ENCODE measurements at regions not wholly inside any gene's neighbourhood (a gene's known extent, or its start where the extent isn't known, plus 50 kb on each side); places are given as distances from the start of the nearest gene placed in this dataset.

GRCh38 chr11:41917900-41918299, 458.4 kb upstream of the LRRC4C start:
- H3K9me3 Mint-ChIP-seq = peaks cover 37% of the 10 kb centered on the region

GRCh38 chr11:41920374-41920773, 460.9 kb upstream of the LRRC4C start:
- H3K27me3 Mint-ChIP-seq (ENCODE audit: insufficient read depth) = no peaks in the 10 kb centered on the region
- H3K4me1 Mint-ChIP-seq (ENCODE audit: low read depth) = no peaks in the 10 kb centered on the region
- peaks cover 41% of the 10 kb centered on the region for H3K9me3 Mint-ChIP-seq
- intact Hi-C loops (cut with micrococcal nuclease) = no loop called here
- no peak overlapping the region for H3K4me3 Mint-ChIP-seq
- no peak overlapping the region for H3K27ac Mint-ChIP-seq
- H3K36me3 Mint-ChIP-seq (ENCODE audit: low read depth) = no peaks in the 10 kb centered on the region
- DNase-seq (ENCODE audit: low spot score) = no peak

More at GRCh38 chr11:41917900-41918299, 458.4 kb upstream of the LRRC4C start:
- no peaks in the 10 kb centered on the region for H3K4me1 Mint-ChIP-seq (ENCODE audit: low read depth)
- H3K4me3 Mint-ChIP-seq = no peak overlapping the region
- intact Hi-C loops (cut with micrococcal nuclease) = no loop called here
- no peaks in the 10 kb centered on the region for H3K27me3 Mint-ChIP-seq (ENCODE audit: insufficient read depth)
- H3K36me3 Mint-ChIP-seq (ENCODE audit: low read depth) = no peaks in the 10 kb centered on the region
- DNase-seq (ENCODE audit: low spot score) = no peak
- H3K27ac Mint-ChIP-seq = no peak overlapping the region

GRCh38 chr11:41921746-41922390, 462.4 kb upstream of the LRRC4C start:
- peaks cover 36% of the 10 kb centered on the region for H3K9me3 Mint-ChIP-seq
- no peaks in the 10 kb centered on the region for H3K27me3 Mint-ChIP-seq (ENCODE audit: insufficient read depth)
- H3K4me3 Mint-ChIP-seq = no peak overlapping the region
- no peak for DNase-seq (ENCODE audit: low spot score)
- H3K4me1 Mint-ChIP-seq (ENCODE audit: low read depth) = no peaks in the 10 kb centered on the region
- no peaks in the 10 kb centered on the region for H3K36me3 Mint-ChIP-seq (ENCODE audit: low read depth)
- intact Hi-C loops (cut with micrococcal nuclease) = no loop called here
- no peak overlapping the region for H3K27ac Mint-ChIP-seq

- intact Hi-C loops (cut with micrococcal nuclease) = no loop called here
These were observed 466.9 kb upstream of the LRRC4C start for GRCh38 chr11:41926339-41926738.

GRCh38 chr11:41935241-41935640, 475.8 kb upstream of the LRRC4C start:
- intact Hi-C loops (cut with micrococcal nuclease) = no loop called here
- H3K9me3 Mint-ChIP-seq = peaks cover 15% of the 10 kb centered on the region
- no peaks in the 10 kb centered on the region for H3K36me3 Mint-ChIP-seq (ENCODE audit: low read depth)
- H3K27me3 Mint-ChIP-seq (ENCODE audit: insufficient read depth) = no peaks in the 10 kb centered on the region
- DNase-seq (ENCODE audit: low spot score) = no peak
- H3K27ac Mint-ChIP-seq = no peak overlapping the region
- no peaks in the 10 kb centered on the region for H3K4me1 Mint-ChIP-seq (ENCODE audit: low read depth)
- no peak overlapping the region for H3K4me3 Mint-ChIP-seq

More at GRCh38 chr11:41926339-41926738, 466.9 kb upstream of the LRRC4C start:
- Mint-ChIP-seq H3K4me3 (no peak overlapping the region), H3K36me3 (ENCODE audit: low read depth) (no peaks in the 10 kb centered on the region), H3K4me1 (ENCODE audit: low read depth) (no peaks in the 10 kb centered on the region), H3K27me3 (ENCODE audit: insufficient read depth) (no peaks in the 10 kb centered on the region), H3K9me3 (peaks cover 24% of the 10 kb centered on the region), H3K27ac (no peak overlapping the region)
- no peak for DNase-seq (ENCODE audit: low spot score)

GRCh38 chr11:41935795-41936194, 476.3 kb upstream of the LRRC4C start:
- DNase-seq (ENCODE audit: low spot score) = no peak
- peaks cover 13% of the 10 kb centered on the region for H3K9me3 Mint-ChIP-seq
- no peaks in the 10 kb centered on the region for H3K27me3 Mint-ChIP-seq (ENCODE audit: insufficient read depth)
- H3K36me3 Mint-ChIP-seq (ENCODE audit: low read depth) = no peaks in the 10 kb centered on the region
- intact Hi-C loops (cut with micrococcal nuclease) = no loop called here
- H3K27ac Mint-ChIP-seq = no peak overlapping the region
- H3K4me3 Mint-ChIP-seq = no peak overlapping the region
- H3K4me1 Mint-ChIP-seq (ENCODE audit: low read depth) = no peaks in the 10 kb centered on the region

- no peak for DNase-seq (ENCODE audit: low spot score)
- H3K9me3 Mint-ChIP-seq = peaks cover 24% of the 10 kb centered on the region
- H3K27ac Mint-ChIP-seq = no peak overlapping the region
- no peak overlapping the region for H3K4me3 Mint-ChIP-seq
- no peaks in the 10 kb centered on the region for H3K4me1 Mint-ChIP-seq (ENCODE audit: low read depth)
- intact Hi-C loops (cut with micrococcal nuclease) = no loop called here
- no peaks in the 10 kb centered on the region for H3K36me3 Mint-ChIP-seq (ENCODE audit: low read depth)
- no peaks in the 10 kb centered on the region for H3K27me3 Mint-ChIP-seq (ENCODE audit: insufficient read depth)
These were observed 484.2 kb upstream of the LRRC4C start for GRCh38 chr11:41943656-41944055.

- intact Hi-C loops (cut with micrococcal nuclease) = no loop called here
- H3K4me3 Mint-ChIP-seq = no peak overlapping the region
- no peak for DNase-seq (ENCODE audit: low spot score)
- H3K9me3 Mint-ChIP-seq = peaks cover 28% of the 10 kb centered on the region
- no peak overlapping the region for H3K27ac Mint-ChIP-seq
- no peaks in the 10 kb centered on the region for H3K27me3 Mint-ChIP-seq (ENCODE audit: insufficient read depth)
- no peaks in the 10 kb centered on the region for H3K4me1 Mint-ChIP-seq (ENCODE audit: low read depth)
- no peaks in the 10 kb centered on the region for H3K36me3 Mint-ChIP-seq (ENCODE audit: low read depth)
These were observed 487.9 kb upstream of the LRRC4C start for GRCh38 chr11:41947392-41947791.

GRCh38 chr11:41950470-41951143, 491.2 kb upstream of the LRRC4C start:
- intact Hi-C loops (cut with micrococcal nuclease) = no loop called here

GRCh38 chr11:41954034-41954433, 494.6 kb upstream of the LRRC4C start:
- H3K27me3 Mint-ChIP-seq (ENCODE audit: insufficient read depth) = no peaks in the 10 kb centered on the region
- H3K9me3 Mint-ChIP-seq = peaks cover 30% of the 10 kb centered on the region
- H3K4me3 Mint-ChIP-seq = no peak overlapping the region
- DNase-seq (ENCODE audit: low spot score) = no peak
- no peaks in the 10 kb centered on the region for H3K36me3 Mint-ChIP-seq (ENCODE audit: low read depth)
- no peak overlapping the region for H3K27ac Mint-ChIP-seq
- intact Hi-C loops (cut with micrococcal nuclease) = no loop called here
- H3K4me1 Mint-ChIP-seq (ENCODE audit: low read depth) = no peaks in the 10 kb centered on the region

More at GRCh38 chr11:41950470-41951143, 491.2 kb upstream of the LRRC4C start:
- H3K9me3 Mint-ChIP-seq = peaks cover 34% of the 10 kb centered on the region
- DNase-seq (ENCODE audit: low spot score) = no peak
- no peak overlapping the region for H3K27ac Mint-ChIP-seq
- H3K4me3 Mint-ChIP-seq = no peak overlapping the region
- no peaks in the 10 kb centered on the region for H3K27me3 Mint-ChIP-seq (ENCODE audit: insufficient read depth)
- H3K36me3 Mint-ChIP-seq (ENCODE audit: low read depth) = no peaks in the 10 kb centered on the region
- H3K4me1 Mint-ChIP-seq (ENCODE audit: low read depth) = no peaks in the 10 kb centered on the region

GRCh38 chr11:41955066-41955465, 495.6 kb upstream of the LRRC4C start:
- H3K36me3 Mint-ChIP-seq (ENCODE audit: low read depth) = no peaks in the 10 kb centered on the region

GRCh38 chr11:41955635-41956400, 496.4 kb upstream of the LRRC4C start:
- H3K9me3 Mint-ChIP-seq = peaks cover 24% of the 10 kb centered on the region
- no peaks in the 10 kb centered on the region for H3K36me3 Mint-ChIP-seq (ENCODE audit: low read depth)
- no peaks in the 10 kb centered on the region for H3K4me1 Mint-ChIP-seq (ENCODE audit: low read depth)
- no peak for DNase-seq (ENCODE audit: low spot score)
- H3K4me3 Mint-ChIP-seq = no peak overlapping the region
- H3K27me3 Mint-ChIP-seq (ENCODE audit: insufficient read depth) = no peaks in the 10 kb centered on the region
- no peak overlapping the region for H3K27ac Mint-ChIP-seq
- intact Hi-C loops (cut with micrococcal nuclease) = no loop called here

More at GRCh38 chr11:41955066-41955465, 495.6 kb upstream of the LRRC4C start:
- DNase-seq (ENCODE audit: low spot score) = no peak
- no peak overlapping the region for H3K27ac Mint-ChIP-seq
- no peaks in the 10 kb centered on the region for H3K27me3 Mint-ChIP-seq (ENCODE audit: insufficient read depth)
- H3K4me3 Mint-ChIP-seq = no peak overlapping the region
- no peaks in the 10 kb centered on the region for H3K4me1 Mint-ChIP-seq (ENCODE audit: low read depth)
- intact Hi-C loops (cut with micrococcal nuclease) = no loop called here
- H3K9me3 Mint-ChIP-seq = peaks cover 20% of the 10 kb centered on the region

GRCh38 chr11:41963406-41963805, 504.0 kb upstream of the LRRC4C start:
- intact Hi-C loops (cut with micrococcal nuclease) = no loop called here
- no peak for DNase-seq (ENCODE audit: low spot score)
- H3K4me1 Mint-ChIP-seq (ENCODE audit: low read depth) = no peaks in the 10 kb centered on the region
- H3K27ac Mint-ChIP-seq = no peak overlapping the region
- H3K4me3 Mint-ChIP-seq = no peak overlapping the region
- H3K27me3 Mint-ChIP-seq (ENCODE audit: insufficient read depth) = no peaks in the 10 kb centered on the region
- peaks cover 14% of the 10 kb centered on the region for H3K9me3 Mint-ChIP-seq
- no peaks in the 10 kb centered on the region for H3K36me3 Mint-ChIP-seq (ENCODE audit: low read depth)
